ENCODE measurements at regions not wholly inside any gene's neighbourhood (a gene's known extent, or its start where the extent isn't known, plus 50 kb on each side); places are given as distances from the start of the nearest gene placed in this dataset.

DNA sequence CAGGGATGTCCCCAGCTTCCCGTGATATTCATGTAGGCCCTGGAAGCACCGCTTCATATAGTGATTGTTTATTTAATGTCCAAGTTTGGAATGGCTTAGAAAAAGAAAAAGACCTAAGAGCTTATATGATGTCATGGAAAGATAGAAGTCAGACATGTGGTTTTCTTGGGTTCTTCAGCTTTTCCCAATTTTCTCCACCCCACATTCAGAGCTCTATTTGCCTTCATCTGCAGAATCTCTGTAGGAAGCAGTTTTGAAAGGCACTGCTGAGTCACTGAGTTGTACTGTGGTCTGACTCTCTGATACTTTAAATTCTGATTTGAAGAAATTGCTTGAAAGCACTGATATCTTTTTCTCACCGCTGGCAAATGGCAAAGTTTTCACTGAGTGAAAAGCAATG, 120.6 kb upstream of the EDNRA start:
- DNase-seq (ENCODE audit: low read depth): no peak

DNA sequence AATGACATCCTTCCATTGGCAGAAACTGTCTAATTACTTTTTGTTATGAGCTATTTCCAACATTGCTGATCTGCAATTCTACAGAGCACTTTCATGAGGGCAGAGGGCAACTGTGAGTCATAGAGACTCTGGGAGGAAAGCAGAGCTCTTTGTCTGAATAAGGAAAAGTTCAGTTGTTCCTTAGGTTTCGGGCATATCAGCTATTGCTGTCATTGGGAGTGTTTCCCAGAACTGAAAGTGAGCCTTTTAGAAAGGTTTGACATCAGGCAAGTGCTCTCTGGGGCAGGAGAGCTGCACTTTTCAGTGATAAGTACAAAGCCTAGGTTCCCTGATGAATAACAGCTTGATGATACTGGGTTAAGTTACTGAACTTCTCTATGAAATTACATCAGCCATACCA, 119.2 kb upstream of the EDNRA start:
- no peak for DNase-seq (ENCODE audit: low read depth)

DNA sequence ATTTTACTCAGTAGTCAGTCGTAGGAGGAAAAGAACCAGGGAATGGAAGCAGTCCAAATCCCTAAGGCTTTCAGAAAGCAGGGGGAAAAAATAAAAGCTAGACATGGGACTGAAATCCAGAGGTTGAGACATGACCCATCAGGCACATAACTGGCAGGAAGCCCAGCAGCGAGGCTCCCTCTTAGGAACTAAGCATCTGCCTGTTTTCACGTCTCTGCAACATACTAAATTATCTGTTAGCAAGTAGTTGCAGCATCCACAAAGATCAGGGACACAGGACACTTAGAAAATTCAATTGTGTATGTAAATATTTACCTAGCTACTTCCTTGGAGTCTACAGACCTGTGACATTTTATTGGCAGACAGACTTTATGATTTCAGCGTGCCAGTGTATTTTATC, 118.0 kb upstream of the EDNRA start:
- no peak for DNase-seq (ENCODE audit: low read depth)

GRCh38 chr4:147363514-147363913, 117.4 kb upstream of the EDNRA start:
- DNase-seq (ENCODE audit: low read depth): no peak

DNA sequence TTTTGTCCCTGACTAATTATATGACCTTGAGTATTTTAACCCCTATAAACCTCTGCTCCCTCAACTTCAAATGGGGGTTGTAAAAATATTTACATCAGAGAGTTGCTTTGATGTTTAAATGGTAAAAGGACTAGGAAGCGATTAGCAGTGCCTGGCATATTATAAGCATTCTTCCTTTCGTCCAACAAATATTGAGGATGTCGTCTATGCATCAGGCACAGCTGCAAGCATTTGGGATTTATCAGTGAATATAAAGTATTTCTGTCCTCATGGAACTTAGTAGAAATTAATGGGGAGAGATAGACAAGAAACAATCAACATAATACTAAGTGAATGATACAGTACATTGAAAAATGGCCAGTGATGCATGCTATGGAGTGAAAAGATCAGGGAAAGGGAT, 115.5 kb upstream of the EDNRA start:
- DNase-seq (ENCODE audit: low read depth): no peak

- no peak for DNase-seq (ENCODE audit: low read depth)
Measured at GRCh38 chr4:147366164-147366563, 114.7 kb upstream of the EDNRA start.

DNA sequence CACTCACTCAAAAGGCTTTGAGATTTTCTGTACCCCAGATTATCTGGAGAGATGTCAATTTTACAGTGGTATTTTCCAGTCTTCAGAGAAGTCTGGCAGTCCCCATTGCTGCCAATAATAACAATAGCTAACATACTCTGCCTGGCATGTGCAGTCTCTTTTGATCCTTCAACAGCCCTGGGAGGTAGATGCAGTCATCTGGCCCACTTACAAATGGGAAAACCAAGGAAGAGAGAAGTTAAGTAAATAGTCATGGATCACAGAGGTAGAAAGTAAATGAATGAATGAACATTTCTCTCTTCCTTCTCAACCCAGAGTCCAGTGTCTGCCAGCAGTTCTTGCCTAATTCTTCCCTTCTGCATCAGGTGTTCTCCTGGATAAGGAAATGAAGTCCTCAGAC, 113.0 kb upstream of the EDNRA start:
- DNase-seq (ENCODE audit: low read depth): no peak

- DNase-seq (ENCODE audit: low read depth): no peak
Measured at GRCh38 chr4:147368948-147369347, 111.9 kb upstream of the EDNRA start.

- DNase-seq (ENCODE audit: low read depth): no peak
Measured at GRCh38 chr4:147370473-147370872, 110.4 kb upstream of the EDNRA start.

DNA sequence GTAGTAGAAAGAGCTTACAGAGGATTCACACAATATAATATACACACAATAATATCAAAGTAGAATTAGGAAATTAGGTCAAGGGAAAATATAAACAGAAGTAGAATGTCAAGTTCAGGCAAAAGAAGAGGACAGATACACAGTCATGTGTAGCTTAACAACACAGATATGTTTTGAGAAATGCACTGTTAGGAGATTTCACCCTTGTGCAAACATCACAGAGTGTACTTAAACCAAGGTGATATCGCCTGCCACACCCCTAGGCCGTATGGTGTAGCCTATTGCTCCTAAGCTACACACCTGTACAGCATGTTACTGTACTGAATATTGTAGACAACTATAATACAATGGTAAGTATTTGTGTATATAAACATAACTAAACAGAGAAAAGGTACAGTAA, 110.0 kb upstream of the EDNRA start:
- no peak for DNase-seq (ENCODE audit: low read depth)

DNA sequence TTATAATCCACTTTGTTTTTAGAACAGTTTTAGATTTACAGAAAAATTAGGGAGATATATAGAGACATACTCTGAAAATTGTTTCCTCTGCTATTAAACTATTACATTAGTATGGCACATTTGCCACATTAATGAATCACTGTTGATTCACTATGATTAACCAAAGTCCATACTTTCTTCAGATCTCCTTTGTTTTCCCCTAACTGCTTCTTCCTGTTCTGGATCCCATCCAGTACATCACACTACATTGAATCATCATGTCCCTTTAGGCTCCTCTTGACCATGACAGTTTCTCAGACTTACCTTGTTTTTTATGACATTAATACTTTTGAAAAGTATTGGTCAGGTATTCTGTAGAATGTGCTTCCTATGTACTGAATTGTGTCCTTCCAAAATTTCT, 109.2 kb upstream of the EDNRA start:
- DNase-seq (ENCODE audit: low read depth): no peak

GRCh38 chr4:147378780-147379179, 102.1 kb upstream of the EDNRA start:
- DNase-seq (ENCODE audit: low read depth): no peak

GRCh38 chr4:147381749-147382148, 99.1 kb upstream of the EDNRA start:
- no peak for DNase-seq (ENCODE audit: low read depth)

DNA sequence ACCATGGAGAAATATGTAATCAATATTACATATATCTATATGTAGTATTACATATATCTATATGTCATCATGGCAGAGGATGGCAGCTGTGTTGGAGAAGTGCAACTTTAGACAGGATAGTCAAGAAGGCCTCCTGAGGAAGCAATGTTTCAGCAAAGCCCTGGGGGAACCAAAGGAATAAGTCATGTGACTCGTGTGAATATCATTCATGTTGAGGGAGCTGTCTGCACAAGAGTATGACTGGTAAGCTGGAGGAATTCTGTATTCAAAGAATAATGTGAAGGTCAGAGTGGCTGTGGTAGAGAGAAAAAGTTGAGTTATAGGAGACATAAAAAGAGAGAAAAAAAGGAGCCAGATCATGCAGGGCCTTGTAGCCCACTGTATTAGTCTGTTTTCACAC, 92.9 kb upstream of the EDNRA start:
- DNase-seq (ENCODE audit: low read depth): no peak

DNA sequence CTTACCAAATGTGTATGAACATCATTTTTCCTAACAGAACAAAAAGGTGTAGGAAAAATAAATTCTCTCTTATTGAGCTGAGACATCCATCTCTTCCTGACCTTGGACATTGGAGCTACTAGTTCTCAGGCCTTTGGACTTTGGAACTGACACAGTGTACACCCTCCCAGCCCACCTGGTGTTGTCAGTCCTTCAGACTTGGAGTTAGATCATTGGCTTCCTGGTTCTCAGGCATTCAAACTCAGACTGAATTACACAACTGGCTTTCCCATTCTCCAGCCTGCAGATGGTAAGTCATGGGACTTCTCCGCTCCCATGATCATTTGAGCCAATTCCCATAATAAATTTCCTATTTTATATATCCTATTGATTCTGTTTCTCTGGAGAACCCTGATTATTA, 84.8 kb upstream of the EDNRA start:
- DNase-seq (ENCODE audit: low read depth): no peak

DNA sequence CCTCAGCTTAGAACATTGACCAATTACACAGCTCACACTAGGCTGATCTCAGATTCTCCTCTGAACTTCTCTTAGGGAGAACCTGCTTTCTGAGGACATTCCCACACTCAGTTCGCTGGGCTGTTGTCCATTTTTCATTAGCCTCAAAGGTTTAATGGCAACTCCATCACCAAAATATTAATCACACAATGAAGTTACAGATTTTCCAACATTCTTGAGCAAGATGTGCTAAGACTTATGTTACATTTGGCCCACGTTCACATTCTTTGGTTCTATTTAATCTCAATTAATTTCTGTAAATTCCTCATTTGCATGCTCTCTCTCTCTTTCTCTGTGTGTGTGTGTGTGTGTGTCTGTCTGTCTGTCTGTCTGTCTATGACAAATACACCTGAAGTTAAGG, 82.3 kb upstream of the EDNRA start:
- no peak for DNase-seq (ENCODE audit: low read depth)

DNA sequence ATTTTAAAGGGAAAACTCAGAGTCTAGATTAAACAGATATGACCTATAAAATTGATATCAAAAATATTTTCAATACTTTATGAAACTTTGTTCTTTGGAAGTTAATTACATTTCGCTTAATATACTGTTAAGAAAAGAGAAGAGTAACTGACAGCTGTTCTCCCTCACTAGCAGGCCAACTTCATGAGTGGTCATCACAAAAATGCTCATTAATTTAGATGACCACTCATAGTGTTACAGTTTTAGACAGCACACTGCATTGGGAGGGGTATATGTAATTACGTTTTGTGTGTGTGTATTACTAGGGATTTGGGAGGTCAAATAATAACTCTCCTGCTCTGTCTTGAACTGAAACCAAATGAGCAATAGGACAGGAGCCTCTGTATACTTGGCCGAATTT, 80.2 kb upstream of the EDNRA start:
- DNase-seq (ENCODE audit: low read depth): no peak

DNA sequence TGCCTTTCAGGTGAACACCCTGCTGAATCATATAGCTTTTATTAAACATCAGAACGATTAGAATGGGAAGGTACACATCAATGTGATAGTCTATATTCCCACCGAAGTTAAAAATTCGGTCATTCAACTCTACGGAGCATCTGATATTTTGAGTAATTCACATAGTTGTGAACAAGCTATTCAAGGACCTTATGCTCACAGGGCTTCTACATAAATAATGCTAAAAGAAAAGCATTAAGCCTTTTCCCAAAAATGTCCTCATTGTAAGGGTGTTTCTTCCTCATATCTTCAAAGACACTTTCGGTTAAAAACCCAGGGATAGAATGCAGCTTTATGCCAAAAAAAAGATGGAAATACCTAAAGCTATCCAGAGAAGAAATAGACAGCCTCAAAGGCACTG, 79.7 kb upstream of the EDNRA start:
- DNase-seq (ENCODE audit: low read depth): no peak

GRCh38 chr4:147407261-147408045, 73.4 kb upstream of the EDNRA start:
- no peak for DNase-seq (ENCODE audit: low read depth)

DNA sequence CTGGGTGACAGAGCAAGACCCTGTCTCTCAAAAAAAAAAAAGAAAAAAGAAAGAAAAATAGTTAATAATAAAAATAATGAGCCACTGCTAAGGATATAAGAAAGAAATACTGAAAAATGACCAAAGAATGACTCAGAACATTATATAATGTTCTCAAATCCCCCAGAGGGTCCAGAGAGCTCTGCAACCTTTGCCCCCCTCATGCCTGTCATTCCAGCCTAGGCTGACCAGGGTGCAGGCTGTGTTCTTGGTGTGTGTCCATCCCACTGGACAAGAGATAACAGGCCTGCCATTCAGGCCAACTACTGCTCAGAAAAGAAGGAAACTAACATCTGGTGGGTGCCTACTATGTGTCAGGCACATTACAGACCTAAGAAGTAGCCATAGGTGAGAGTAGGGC, 72.7 kb upstream of the EDNRA start:
- DNase-seq (ENCODE audit: low read depth): no peak

- no peak for DNase-seq (ENCODE audit: low read depth)
Measured at GRCh38 chr4:147409350-147409749, 71.5 kb upstream of the EDNRA start.

- DNase-seq (ENCODE audit: low read depth): no peak
Measured at GRCh38 chr4:147418226-147418625, 62.7 kb upstream of the EDNRA start.

DNA sequence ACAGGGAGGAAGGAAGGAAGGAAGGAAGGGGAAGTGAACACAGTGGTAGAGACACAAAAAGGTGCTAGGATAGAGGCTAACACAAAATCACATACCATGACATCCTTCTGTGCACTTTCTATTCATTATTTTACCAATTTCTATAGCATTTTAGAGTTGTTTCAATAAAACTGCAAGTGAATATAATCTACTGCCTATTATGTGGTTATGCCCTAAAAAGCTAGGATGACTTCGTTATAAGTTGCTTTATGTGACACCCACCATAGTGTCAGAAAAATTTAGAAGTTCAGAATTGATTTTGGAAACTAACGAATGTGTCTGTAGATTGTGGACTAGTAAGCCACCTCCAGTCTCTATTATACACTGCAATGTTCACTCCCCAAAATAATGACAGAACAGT, 59.4 kb upstream of the EDNRA start:
- no peak for DNase-seq (ENCODE audit: low read depth)

DNA sequence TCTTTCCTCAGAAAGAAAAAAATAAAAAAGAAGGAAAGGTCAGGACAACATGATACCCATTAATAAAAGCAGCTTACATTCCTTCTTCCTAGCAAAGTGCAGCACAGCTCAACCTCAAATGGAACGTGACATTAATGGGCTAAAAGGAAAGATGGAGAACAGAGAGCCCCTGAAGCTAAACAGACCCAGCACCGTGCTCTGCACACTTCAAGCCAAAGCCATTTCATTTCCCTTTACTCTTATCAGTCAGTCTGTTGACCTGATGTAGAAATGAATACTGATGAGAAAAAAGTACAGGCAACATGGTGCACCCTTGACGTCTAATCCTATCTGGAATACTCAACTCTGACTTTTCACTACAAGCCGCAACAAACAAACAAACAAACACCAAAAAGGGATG, 57.7 kb upstream of the EDNRA start:
- no peak for DNase-seq (ENCODE audit: low read depth)

- no peak for DNase-seq (ENCODE audit: low read depth)
Measured at GRCh38 chr4:147425019-147425418, 55.9 kb upstream of the EDNRA start.
